Sigmoid colon (tissue), 6 donors: ENCODE measurements at regions not wholly inside any gene's neighbourhood (a gene's known extent, or its start where the extent isn't known, plus 50 kb on each side); places are given as distances from the start of the nearest gene placed in this dataset.

ENCODE experiments used
- DNase-seq: peaks from one replicate; pipeline ENCODE4 v3.0.0-alpha.2; 2019
- H3K27ac ChIP-seq, 4 donors: fragments of 200-600 bp; sonication (generic); one replicate each; pipeline ENCODE4 v1.5.1; 2016 to 2019; ENCODE audit warnings: mild to moderate bottlenecking in 1 of 4
- H3K27me3 ChIP-seq, 3 donors: fragments of 200-600 bp; sonication (generic); one replicate each; pipeline ENCODE4 v1.5.1; 2019; ENCODE audit warnings: mild to moderate bottlenecking in 1 of 3
- H3K36me3 ChIP-seq, 4 donors: fragments of 200-600 bp; sonication (generic); one replicate each; pipeline ENCODE4 v1.5.1; 2016 to 2019
- H3K4me1 ChIP-seq, 4 donors: fragments of 200-600 bp; sonication (generic); one replicate each; pipeline ENCODE4 v1.5.1; 2017 to 2019
- H3K4me3 ChIP-seq, 4 donors: fragments of 200-600 bp; sonication (generic); one replicate each; pipeline ENCODE4 v1.5.1; 2017 to 2019; ENCODE audit warnings: mild to moderate bottlenecking in 2 of 4, moderate library complexity in 1 of 4
- H3K9me3 ChIP-seq, 4 donors: fragments of 200-600 bp in 3 of 4; sonication (generic) in 3 of 4; one replicate each; pipeline versions ENCODE4 v1.5.1 to v1.6.1; 2013 to 2019
- CTCF ChIP-seq, 4 experiments: fragments of 450-650 bp in 3 of 4; fragments of 200-600 bp in 1 of 4; IDR thresholded peaks; one replicate each; pipeline ENCODE4 v1.5.1; 2016 to 2019; ENCODE audit warnings: antibody characterized with exemption in 4 of 4, mild to moderate bottlenecking in 3 of 4, moderate library complexity in 2 of 4
- EP300 ChIP-seq, 4 donors: sonication (generic); formaldehyde crosslinking; IDR thresholded peaks; one replicate each; pipeline ENCODE4 v1.6.1; 2017; ENCODE audit warnings: antibody characterized with exemption in 4 of 4
- POLR2A ChIP-seq, 2 donors: fragments of 450-650 bp; IDR thresholded peaks; one replicate each; pipeline ENCODE4 v1.6.1; 2016; ENCODE audit warnings: antibody characterized with exemption in 2 of 2, mild to moderate bottlenecking in 2 of 2, moderate library complexity in 2 of 2
- POLR2AphosphoS5 ChIP-seq, 4 donors: sonication (generic); formaldehyde crosslinking; IDR thresholded peaks; one replicate each; pipeline ENCODE4 v1.6.1; 2017; ENCODE audit warnings: antibody characterized with exemption in 4 of 4
- WGBS, 2 donors: extraction: QIAGEN DNeasy Blood & Tissue Kit; methylation state at CpG; one replicate each; pipeline ENCODE4 v1.1.7; 2013; 5-methylcytosine and 5-hydroxymethylcytosine counted together
- intact Hi-C: fragments of 100-400 bp; cut with DNase I; formaldehyde crosslinking; loops from one replicate; pipeline ENCODE4 v1.15.1; 2023
- donor health status: healthy with polysubstance abuse.
- donor health status: healthy.

GRCh38 chr3:16788440-16789056 is 96.2 kb upstream of the PLCL2 start:
- H3K36me3 ChIP-seq = no peaks in the 10 kb centered on the region
- H3K4me3 ChIP-seq = no peak overlapping the region
- intact Hi-C loops = no loop called here
- 79 to 80% methylated on average over 6 of the region's 6 CpGs for WGBS, 2 donors
- no peak for DNase-seq
- no peaks in the 10 kb centered on the region for H3K9me3 ChIP-seq
- H3K27ac ChIP-seq = no peak overlapping the region
- peaks cover 0 to 10% (median 0%) of the 10 kb centered on the region in 4 donors for H3K4me1 ChIP-seq
- TF ChIP-seq EP300 (IDR thresholded peaks at IDR 0.05) = no peak
- no peak for TF ChIP-seq POLR2AphosphoS5 (IDR thresholded peaks at IDR 0.05)
- no peak for TF ChIP-seq POLR2A (IDR thresholded peaks at IDR 0.05)
- no peak for TF ChIP-seq CTCF (IDR thresholded peaks at IDR 0.05)
- no peaks in the 10 kb centered on the region for H3K27me3 ChIP-seq

GRCh38 chr3:16789344-16790120 is 95.2 kb upstream of the PLCL2 start:
- no peak for DNase-seq
- TF ChIP-seq EP300 (IDR thresholded peaks at IDR 0.05) (no peak), POLR2A (IDR thresholded peaks at IDR 0.05) (no peak), CTCF (IDR thresholded peaks at IDR 0.05) (no peak)
- Histone ChIP-seq H3K4me1 (peaks cover 0 to 10% (median 0%) of the 10 kb centered on the region in 4 donors), H3K27me3 (no peaks in the 10 kb centered on the region), H3K36me3 (no peaks in the 10 kb centered on the region), H3K4me3 (no peak overlapping the region), H3K9me3 (no peaks in the 10 kb centered on the region), H3K27ac (no peak overlapping the region)
- intact Hi-C loops = no loop called here
- 60 to 77% methylated on average over 3 of the region's 3 CpGs for WGBS, 2 donors

GRCh38 chr3:16790432-16791400 is 94.0 kb upstream of the PLCL2 start:
- H3K36me3 ChIP-seq = no peaks in the 10 kb centered on the region
- H3K27me3 ChIP-seq = no peaks in the 10 kb centered on the region
- TF ChIP-seq CTCF (IDR thresholded peaks at IDR 0.05) = no peak
- no peak for TF ChIP-seq EP300 (IDR thresholded peaks at IDR 0.05)
- no peak for TF ChIP-seq POLR2AphosphoS5 (IDR thresholded peaks at IDR 0.05)
- TF ChIP-seq POLR2A (IDR thresholded peaks at IDR 0.05) = no peak
- H3K4me1 ChIP-seq = peaks cover 0 to 10% (median 0%) of the 10 kb centered on the region in 4 donors
- no peak overlapping the region for H3K4me3 ChIP-seq
- intact Hi-C loops = no loop called here
- no peak for DNase-seq
- 88 to 91% methylated on average over 7 of the region's 7 CpGs for WGBS, 2 donors
- no peak overlapping the region for H3K27ac ChIP-seq
- H3K9me3 ChIP-seq = no peaks in the 10 kb centered on the region

DNA sequence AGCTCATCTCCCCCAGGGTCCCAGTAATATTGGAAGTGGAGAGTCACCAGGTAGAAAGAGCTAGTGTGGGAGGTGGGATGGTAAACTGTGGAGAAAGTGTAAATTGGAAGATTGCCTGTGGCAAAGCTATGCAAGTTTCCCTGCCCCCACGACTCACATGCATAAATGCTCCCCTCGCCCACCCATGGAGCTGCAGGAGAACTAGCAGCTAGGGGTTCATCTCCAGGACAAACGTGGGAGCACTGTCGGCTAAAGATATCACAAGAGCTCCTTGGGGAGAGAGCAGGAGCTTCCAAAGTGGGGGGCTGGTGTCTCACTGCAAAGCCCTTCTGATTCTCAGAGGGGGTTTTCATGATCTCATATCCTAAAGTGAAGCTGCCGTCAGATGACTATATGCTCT is 91.4 kb upstream of the PLCL2 start:
- no peak for TF ChIP-seq POLR2A (IDR thresholded peaks at IDR 0.05)
- TF ChIP-seq EP300 (IDR thresholded peaks at IDR 0.05) = no peak
- no peak for TF ChIP-seq CTCF (IDR thresholded peaks at IDR 0.05)
- TF ChIP-seq POLR2AphosphoS5 (IDR thresholded peaks at IDR 0.05) = no peak
- intact Hi-C loops = no loop called here

More for the DNA sequence above, 91.4 kb upstream of the PLCL2 start:
- 74 to 77% methylated on average over 5 of the region's 5 CpGs for WGBS, 2 donors
- H3K9me3 ChIP-seq = no peaks in the 10 kb centered on the region
- no peak overlapping the region for H3K4me3 ChIP-seq
- no peak overlapping the region for H3K27ac ChIP-seq
- no peak for DNase-seq
- peaks cover 0 to 10% (median 0%) of the 10 kb centered on the region in 4 donors for H3K4me1 ChIP-seq
- H3K36me3 ChIP-seq = no peaks in the 10 kb centered on the region
- no peaks in the 10 kb centered on the region for H3K27me3 ChIP-seq
